Urinary bladder (tissue), 3 donors: ENCODE measurements at regions not wholly inside any gene's neighbourhood (a gene's known extent, or its start where the extent isn't known, plus 50 kb on each side); places are given as distances from the start of the nearest gene placed in this dataset.

Experiments
- DNase-seq: peaks from one replicate; pipeline ENCODE4 v3.0.0-alpha.2; 2015; ENCODE audit errors: extremely low spot score
- H3K27ac ChIP-seq: one replicate; pipeline ENCODE4 v1.5.1; 2013; ENCODE audit warnings: low read depth, mild to moderate bottlenecking, moderate library complexity
- H3K36me3 ChIP-seq: one replicate; pipeline ENCODE4 v1.6.1; 2013; ENCODE audit warnings: mild to moderate bottlenecking, moderate library complexity; ENCODE audit not compliant: insufficient read depth
- H3K4me1 ChIP-seq: one replicate; pipeline ENCODE4 v1.6.1; 2013; ENCODE audit warnings: mild to moderate bottlenecking, moderate library complexity; ENCODE audit not compliant: insufficient read depth
- H3K4me3 ChIP-seq: one replicate; pipeline ENCODE4 v1.5.1; 2013; ENCODE audit warnings: low read depth, low read length
- WGBS: extraction: QIAGEN DNeasy Blood & Tissue Kit; methylation state at CpG from one replicate; pipeline ENCODE4 v1.1.7; 2013; 5-methylcytosine and 5-hydroxymethylcytosine counted together
- donor health status: healthy with polysubstance abuse.
- donor health status: healthy.

- Histone ChIP-seq H3K4me3 (no peak overlapping the region), H3K4me1 (no peaks in the 10 kb centered on the region), H3K36me3 (no peaks in the 10 kb centered on the region), H3K27ac (no peak overlapping the region)
- DNase-seq: no peak
- WGBS: 42% methylated on average over 2 of the region's 2 CpGs
Observed at GRCh38 chr12:16094437-16094836, 183.0 kb downstream of the SLC15A5 start.

GRCh38 chr12:16093825-16094224 is 182.7 kb downstream of the DERA start:
- DNase-seq: no peak
- Histone ChIP-seq H3K27ac (no peak overlapping the region), H3K4me3 (no peak overlapping the region), H3K36me3 (no peaks in the 10 kb centered on the region), H3K4me1 (no peaks in the 10 kb centered on the region)

- no peaks in the 10 kb centered on the region for H3K4me1 ChIP-seq
- WGBS: 92% methylated on average over 3 of the region's 3 CpGs
- no peak overlapping the region for H3K4me3 ChIP-seq
- no peak for DNase-seq
- no peak overlapping the region for H3K27ac ChIP-seq
- H3K36me3 ChIP-seq: no peaks in the 10 kb centered on the region
Observed at GRCh38 chr12:16090974-16091373, 179.8 kb downstream of the DERA start.

GRCh38 chr12:16088421-16088820 is 177.3 kb downstream of the DERA start:
- WGBS: 93% methylated on average over 3 of the region's 3 CpGs
- Histone ChIP-seq H3K4me1 (no peaks in the 10 kb centered on the region), H3K4me3 (no peak overlapping the region), H3K36me3 (no peaks in the 10 kb centered on the region), H3K27ac (no peak overlapping the region)
- DNase-seq: no peak
